ENCODE measurements at regions not wholly inside any gene's neighbourhood (a gene's known extent, or its start where the extent isn't known, plus 50 kb on each side); places are given as distances from the start of the nearest gene placed in this dataset.

DNA sequence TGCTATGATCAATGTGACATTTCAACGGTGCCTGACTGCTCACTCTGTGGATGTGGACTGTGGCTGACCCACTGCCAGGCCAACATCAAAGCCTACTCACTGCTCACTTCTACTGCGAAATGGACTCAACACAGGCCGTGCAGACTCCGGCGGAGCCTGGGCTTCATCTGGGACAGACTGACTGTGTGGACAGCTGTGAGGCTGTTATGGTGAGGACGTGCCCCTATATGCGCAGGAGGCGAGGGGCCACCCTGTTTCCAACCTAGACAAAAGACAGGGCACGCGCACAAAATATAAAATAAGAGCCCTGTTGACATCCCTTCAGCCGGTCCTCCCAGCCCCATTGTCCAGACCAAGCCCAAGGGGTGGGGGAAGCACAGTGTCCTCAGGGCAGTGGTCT is 514.4 kb upstream of the RAB6C start:
- no peak for DNase-seq (ENCODE audit: low read depth)
- TF ChIP-seq, protein P1, sequence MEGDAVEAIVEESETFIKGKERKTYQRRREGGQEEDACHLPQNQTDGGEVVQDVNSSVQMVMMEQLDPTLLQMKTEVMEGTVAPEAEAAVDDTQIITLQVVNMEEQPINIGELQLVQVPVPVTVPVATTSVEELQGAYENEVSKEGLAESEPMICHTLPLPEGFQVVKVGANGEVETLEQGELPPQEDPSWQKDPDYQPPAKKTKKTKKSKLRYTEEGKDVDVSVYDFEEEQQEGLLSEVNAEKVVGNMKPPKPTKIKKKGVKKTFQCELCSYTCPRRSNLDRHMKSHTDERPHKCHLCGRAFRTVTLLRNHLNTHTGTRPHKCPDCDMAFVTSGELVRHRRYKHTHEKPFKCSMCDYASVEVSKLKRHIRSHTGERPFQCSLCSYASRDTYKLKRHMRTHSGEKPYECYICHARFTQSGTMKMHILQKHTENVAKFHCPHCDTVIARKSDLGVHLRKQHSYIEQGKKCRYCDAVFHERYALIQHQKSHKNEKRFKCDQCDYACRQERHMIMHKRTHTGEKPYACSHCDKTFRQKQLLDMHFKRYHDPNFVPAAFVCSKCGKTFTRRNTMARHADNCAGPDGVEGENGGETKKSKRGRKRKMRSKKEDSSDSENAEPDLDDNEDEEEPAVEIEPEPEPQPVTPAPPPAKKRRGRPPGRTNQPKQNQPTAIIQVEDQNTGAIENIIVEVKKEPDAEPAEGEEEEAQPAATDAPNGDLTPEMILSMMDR (IDR thresholded peaks at IDR 0.05; ENCODE audit: control insufficient read depth, insufficient read depth, low read depth, low read length, missing control alignments): no peak
- no peak overlapping the region for H3K4me3 ChIP-seq (ENCODE audit: control insufficient read depth, low read depth, low read length)

DNA sequence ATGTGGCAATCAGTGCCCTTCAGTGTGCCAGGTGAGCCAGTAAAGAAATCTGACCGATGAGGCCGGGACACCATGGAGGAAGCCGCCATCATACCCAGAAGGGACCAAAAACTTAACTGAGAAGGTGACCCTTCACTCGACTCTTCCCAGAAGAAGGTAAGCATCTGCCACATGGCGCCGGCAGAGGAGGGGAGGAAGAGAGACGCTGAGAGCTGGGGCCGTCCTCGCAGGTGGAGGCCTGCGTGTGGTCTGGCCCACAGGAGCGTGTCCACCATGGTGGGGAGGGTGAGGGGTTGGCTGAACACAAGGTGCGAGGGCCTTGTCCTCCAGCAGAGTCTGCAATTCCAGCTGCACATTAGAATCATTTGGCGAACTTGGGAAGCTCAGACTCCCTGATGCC is 513.1 kb upstream of the RAB6C start:
- no peak for DNase-seq (ENCODE audit: low read depth)
- TF ChIP-seq, protein P1 (IDR thresholded peaks at IDR 0.05; ENCODE audit: control insufficient read depth, insufficient read depth, low read depth, low read length, missing control alignments): no peak
- no peak overlapping the region for H3K4me3 ChIP-seq (ENCODE audit: control insufficient read depth, low read depth, low read length)

DNA sequence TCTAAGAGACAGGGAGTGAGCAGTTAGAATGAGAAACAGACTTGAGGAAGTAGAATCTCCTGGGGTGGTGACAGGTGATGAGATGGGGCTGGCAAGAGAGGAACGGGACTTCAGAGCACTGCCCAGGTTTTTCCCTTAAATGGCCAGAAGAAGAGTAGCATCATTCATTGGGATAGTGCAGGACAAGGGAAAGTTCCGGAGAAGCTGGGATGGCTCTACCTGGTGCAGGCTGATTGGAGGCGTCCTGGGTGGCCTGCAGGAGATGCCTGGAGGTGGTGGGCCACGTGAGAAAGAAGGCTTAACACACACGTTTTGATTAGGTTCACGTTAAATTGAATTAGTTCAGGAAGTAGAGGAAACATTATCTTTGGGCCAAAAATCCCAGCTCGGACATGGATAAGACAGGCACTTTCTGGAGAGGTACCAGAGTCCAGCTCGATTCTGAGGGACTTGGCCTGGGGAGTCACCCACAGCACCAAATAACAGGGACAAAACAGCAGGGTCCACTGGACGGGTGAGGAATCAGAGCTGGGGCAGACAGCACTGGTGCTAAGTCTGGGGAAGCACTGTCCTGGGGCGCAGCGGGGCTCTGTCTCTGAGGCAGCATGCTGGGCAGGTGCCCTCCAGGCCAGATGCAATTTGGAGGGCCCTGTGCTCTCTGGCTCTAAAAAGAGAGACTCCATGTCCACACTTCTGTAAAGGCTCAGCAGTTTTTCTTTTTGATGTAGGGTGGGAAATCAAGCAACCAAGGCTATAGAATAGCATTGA is 512.3 kb upstream of the RAB6C start:
- no peak overlapping the region for H3K4me3 ChIP-seq (ENCODE audit: control insufficient read depth, low read depth, low read length)
- TF ChIP-seq, protein P1 (IDR thresholded peaks at IDR 0.05; ENCODE audit: control insufficient read depth, insufficient read depth, low read depth, low read length, missing control alignments): no peak
- no peak for DNase-seq (ENCODE audit: low read depth)

DNA sequence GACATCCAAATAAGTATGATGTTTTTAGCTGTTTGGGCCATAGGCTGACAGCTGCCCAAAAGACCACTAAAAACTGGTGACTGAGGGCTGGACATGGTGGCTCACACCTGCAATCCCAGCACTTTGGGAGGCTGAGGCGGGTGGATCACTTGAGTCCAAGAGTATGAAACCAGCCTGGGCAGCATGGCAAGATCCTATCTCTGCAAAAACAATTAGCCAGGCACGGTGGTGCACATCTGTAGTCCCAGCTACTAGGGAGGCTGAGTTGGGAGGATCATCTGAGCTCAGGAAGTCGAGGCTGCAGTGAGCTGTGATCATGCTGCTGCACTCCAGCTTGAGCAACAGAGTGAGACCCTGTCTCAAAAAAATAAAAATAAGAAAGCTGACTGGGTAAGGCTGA is 511.5 kb upstream of the RAB6C start:
- H3K4me3 ChIP-seq (ENCODE audit: control insufficient read depth, low read depth, low read length): no peak overlapping the region
- TF ChIP-seq, protein P1 (IDR thresholded peaks at IDR 0.05; ENCODE audit: control insufficient read depth, insufficient read depth, low read depth, low read length, missing control alignments): no peak
- no peak for DNase-seq (ENCODE audit: low read depth)

DNA sequence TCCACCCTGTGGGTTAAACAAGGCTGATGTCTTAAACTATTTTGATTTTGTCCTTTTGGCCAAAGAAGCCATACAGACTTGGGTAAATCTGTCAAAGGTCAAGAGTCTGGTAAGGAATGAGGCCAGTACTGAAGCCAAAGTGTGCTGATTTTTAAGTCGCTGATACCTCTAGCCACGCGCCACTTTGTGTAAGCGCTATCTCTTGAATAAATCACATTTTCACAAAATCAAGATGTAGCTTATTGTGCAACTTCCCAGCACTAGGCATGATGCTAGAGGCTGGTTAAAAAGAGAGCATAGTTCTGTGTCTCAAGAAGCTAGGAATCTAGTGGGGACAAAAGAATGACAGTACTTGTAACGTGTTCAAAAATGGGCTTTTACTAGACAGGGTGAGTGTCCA is 510.6 kb upstream of the RAB6C start:
- H3K4me3 ChIP-seq (ENCODE audit: control insufficient read depth, low read depth, low read length): no peak overlapping the region
- TF ChIP-seq, protein P1 (IDR thresholded peaks at IDR 0.05; ENCODE audit: control insufficient read depth, insufficient read depth, low read depth, low read length, missing control alignments): no peak
- DNase-seq (ENCODE audit: low read depth): no peak

DNA sequence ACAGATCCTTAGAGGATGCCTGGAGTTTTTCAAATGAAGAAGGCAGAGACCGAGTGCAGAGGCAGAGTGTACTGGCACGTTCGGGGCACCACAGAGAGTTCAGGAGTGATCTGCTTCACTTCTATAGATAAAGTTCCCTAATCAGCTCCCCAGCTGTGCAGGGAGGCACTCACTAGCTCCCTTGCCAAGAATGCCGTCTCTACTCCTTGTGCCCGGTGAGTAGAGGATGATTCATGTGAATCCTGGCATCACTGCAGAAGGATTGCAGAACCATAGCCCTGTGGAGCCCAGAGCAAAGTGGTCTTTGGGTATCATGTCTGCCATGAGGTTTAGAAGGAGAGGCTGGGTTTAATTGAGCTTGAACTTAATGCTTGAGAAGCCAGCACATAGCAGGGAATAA is 510.1 kb upstream of the RAB6C start:
- H3K4me3 ChIP-seq (ENCODE audit: control insufficient read depth, low read depth, low read length): no peak overlapping the region
- no peak for DNase-seq (ENCODE audit: low read depth)
- TF ChIP-seq, protein P1 (IDR thresholded peaks at IDR 0.05; ENCODE audit: control insufficient read depth, insufficient read depth, low read depth, low read length, missing control alignments): no peak
